ENCODE measurements at regions not wholly inside any gene's neighbourhood (a gene's known extent, or its start where the extent isn't known, plus 50 kb on each side); places are given as distances from the start of the nearest gene placed in this dataset.
"Not testable (repeated sequence)": the region's sequence is repeated elsewhere in the genome, so short reads cannot be mapped to it uniquely, and the experiment has no call there.

DNA sequence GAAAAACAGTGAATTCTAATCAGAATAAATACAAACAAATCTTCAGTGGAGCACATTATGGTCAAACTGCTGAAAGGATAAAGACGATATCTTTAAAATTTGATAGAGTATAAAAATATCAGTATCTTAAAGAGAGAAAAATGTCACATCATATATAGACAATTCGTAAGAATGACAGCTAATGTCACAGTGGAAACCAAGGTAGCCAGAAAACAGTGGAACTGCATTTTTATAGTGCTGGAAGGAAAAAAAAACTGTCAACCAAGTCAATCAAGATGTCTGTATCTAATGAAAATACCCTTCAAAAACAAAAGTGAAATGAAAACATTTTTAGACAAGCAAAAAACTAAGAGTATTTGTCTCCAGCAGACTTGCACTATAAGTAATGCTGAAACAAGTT, 73.4 kb upstream of the HMGXB4 start:
- DNase-seq (ENCODE audit: low read depth) = no peak

DNA sequence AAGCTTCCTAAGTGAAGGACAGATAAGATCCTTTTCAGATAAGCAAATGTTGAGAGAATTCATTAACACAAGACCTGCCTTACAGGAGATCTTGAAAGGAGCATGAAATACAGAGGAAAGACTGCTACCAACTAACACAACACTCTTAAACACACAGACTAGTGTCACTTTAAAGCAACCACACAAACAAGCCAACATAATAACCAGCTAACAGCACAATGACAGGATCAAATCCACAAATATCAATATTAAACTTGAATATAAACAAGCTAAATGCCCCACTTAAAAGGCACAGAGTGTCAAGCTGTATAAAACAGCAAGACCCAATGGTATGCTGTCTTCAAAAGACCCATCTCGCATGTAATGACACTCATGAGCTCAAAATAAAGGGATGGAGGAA, 70.8 kb upstream of the HMGXB4 start:
- no peak for DNase-seq (ENCODE audit: low read depth)

GRCh38 chr22:35188930-35189329, 68.4 kb upstream of the HMGXB4 start:
- not testable (repeated sequence) for DNase-seq (ENCODE audit: low read depth)

DNA sequence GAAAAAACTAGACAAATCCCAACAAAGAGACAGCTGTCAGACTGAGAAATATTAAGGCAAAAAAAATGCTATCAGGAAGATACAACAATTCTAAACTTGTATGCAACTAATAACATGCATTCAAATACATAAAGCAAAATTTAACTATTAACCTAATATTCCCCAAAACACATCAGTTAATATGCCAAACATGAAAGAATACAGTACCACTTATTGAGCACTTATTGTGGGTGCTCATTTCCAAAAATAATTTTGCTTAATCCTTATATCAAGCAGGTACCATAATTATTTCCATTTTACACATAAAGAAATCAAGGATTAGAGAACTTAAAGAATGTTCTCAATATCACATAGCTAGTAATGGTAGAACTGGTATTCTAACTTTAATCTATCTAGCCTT, 67.7 kb upstream of the HMGXB4 start:
- no peak for DNase-seq (ENCODE audit: low read depth)

DNA sequence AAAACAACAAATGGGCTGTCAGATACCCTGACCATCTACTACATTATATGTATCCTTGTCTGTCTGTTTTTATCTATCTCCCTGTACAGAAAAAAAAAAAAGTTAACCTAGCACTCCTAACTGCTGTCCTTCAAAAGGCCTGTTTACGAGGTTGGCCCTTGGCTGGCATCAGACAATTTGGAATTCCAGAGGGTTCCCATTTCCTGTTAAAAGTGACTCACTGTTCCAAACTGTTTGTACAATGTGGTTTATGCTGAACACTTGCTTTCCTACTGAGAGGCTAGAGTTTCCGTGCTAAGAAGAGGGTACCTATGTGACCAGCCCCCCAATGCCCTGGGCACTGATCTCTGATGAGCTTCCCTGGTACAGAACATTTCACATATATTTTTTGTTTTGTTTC, 65.9 kb upstream of the HMGXB4 start:
- no peak for DNase-seq (ENCODE audit: low read depth)

- DNase-seq (ENCODE audit: low read depth) = no peak
These were observed 65.0 kb upstream of the HMGXB4 start for GRCh38 chr22:35192129-35192918.

GRCh38 chr22:35195226-35195625, 62.1 kb upstream of the HMGXB4 start:
- no peak for DNase-seq (ENCODE audit: low read depth)

DNA sequence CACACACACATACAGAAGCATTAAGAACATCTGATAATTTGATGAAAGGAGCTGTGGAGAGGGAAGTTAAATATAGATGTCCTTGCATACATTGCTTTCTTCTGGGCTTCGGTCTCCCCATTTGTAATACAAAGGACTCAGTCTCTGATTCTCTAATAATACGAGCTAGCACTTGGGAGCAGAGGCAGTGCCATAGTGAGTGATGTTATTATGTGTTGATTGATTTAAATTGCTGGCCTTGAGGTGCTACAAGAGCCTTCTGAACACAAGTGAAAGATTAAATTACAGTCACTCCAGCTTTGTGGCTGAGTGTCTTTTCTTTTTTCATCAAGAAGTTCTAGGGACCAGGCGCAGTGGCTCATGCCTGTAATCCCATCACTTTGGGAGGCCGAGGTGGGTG, 61.5 kb upstream of the HMGXB4 start:
- no peak for DNase-seq (ENCODE audit: low read depth)

GRCh38 chr22:35197071-35197470, 60.2 kb upstream of the HMGXB4 start:
- DNase-seq (ENCODE audit: low read depth) = no peak

GRCh38 chr22:35197886-35198285, 59.4 kb upstream of the HMGXB4 start:
- DNase-seq (ENCODE audit: low read depth) = no peak

DNA sequence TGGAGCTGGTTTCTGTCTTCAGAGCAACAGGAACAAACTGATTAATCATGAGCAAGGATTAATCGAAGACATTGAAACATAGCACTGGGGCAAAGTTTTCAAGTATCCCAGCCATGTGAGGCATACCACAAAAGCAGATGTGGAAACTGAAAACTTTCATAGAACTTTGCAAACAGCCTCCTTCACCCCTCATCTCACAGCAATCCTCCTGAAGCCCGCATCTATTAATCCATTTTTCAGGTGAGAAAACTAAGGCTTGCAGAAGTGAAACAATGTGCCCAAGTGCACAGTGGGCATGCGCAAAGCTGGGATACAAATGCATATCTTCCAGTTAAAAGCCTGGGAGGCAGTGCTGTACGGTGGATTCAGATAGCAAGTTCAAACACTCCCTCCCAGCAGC, 58.6 kb upstream of the HMGXB4 start:
- no peak for DNase-seq (ENCODE audit: low read depth)

DNA sequence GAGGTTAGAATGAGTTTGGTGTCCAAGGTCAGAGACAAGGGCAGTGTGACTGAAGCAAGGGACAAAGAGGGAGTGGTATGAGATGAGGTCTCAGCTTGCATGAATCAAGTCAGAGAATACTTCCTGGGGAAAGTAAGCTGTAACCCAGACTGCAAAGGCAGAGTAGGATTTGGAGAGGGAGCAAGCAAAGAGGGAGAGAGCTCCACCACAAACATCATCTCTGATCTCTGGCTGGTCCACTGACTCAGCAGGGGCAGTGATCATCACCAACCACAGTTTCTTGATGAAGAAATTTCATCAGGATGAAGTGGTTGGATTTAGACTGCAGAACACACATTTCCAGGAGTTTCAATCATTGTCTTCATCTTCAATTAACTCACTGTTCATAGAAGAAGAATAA, 54.9 kb upstream of the HMGXB4 start:
- no peak for DNase-seq (ENCODE audit: low read depth)

GRCh38 chr22:35203583-35203982, 53.7 kb upstream of the HMGXB4 start:
- no peak for DNase-seq (ENCODE audit: low read depth)

DNA sequence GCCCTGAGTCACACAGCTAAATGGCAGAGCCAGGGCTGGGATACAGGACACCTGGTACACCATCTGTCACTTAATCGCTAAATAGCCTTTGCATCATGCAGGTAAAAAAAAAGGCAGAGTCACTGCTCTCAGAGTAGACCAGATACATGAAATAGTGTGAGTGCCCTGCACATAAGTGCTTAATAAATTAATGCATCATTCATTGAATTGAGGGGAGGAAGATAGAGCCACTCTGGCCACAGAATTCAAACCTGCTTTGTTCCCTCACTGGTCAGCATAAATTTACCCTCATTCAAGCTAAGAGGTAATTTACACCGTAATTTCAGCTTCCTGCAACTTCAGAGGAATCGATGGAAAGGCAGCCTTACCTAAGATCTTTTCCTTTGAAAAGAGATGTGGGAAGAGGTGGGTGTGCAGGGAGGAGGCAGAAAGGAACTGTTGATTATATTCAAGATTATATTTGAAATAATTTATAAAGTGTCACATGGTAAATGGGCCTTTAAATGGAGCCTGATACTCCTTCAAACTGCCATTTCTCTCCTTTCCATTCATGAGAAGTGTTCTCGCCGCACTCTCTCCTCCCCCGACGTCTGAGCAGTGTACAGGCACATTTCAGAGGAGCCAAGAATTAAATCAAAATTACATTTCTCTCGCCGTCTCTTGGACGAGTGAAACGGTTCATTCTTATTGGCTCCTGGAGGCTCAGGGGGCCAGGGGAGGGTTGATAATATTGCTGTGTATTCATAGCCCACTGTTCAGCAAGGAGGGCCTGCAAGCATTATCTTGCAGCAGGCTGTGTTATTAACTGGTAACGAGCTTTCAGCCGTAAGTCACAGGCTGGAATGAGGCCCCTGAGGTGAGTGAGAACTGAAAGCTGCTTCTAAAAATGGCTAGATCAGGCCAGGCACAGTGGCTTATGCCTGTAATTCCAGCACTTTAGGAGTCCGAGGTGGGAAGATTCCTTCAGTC, 52.2 kb upstream of the HMGXB4 start:
- no peak for DNase-seq (ENCODE audit: low read depth)

DNA sequence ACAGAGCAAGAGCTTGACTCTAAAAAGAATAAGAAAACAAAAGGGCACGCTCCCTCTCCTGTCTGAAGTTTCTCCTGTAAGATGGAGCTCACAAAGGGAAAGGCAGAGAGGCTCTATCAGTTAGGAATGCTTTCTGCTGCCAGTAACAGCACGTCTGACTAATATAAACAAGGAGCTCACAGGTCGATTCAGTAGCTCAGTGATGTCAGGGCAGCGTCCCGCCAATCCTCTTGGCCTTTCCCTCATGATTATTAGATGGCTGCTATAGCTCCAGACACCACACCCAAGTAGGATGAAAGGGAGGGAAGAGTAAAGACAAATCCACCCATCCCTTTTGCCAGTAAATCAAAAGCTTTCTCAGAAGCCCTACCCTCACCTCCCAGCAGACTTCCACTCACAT, 51.3 kb upstream of the HMGXB4 start:
- DNase-seq (ENCODE audit: low read depth) = no peak

- no peak for DNase-seq (ENCODE audit: low read depth)
These were observed 50.4 kb upstream of the HMGXB4 start for GRCh38 chr22:35206889-35207288.

Measured in stimulated activated CD8-positive, alpha-beta memory T cell treated with anti-CD3 and anti-CD28 coated beads, Interleukin-4, amount 100 ng/mL, for 24 hours (primary cell).